ENCODE measurements at regions not wholly inside any gene's neighbourhood (a gene's known extent, or its start where the extent isn't known, plus 50 kb on each side); places are given as distances from the start of the nearest gene placed in this dataset. TPM values are rescaled to one million over a fixed set of nuclear protein-coding genes. Genes with fewer than 3 reads are reported as not detected.

- Histone ChIP-seq H3K4me1 (ENCODE audit: insufficient read depth) (no peaks in the 10 kb centered on the region), H3K4me3 (ENCODE audit: low read depth, low read length) (no peak overlapping the region), H3K36me3 (ENCODE audit: insufficient read depth) (no peaks in the 10 kb centered on the region), H3K27ac (ENCODE audit: low read depth) (no peak overlapping the region)
- DNase-seq (ENCODE audit: extremely low spot score): no peak
- 86% methylated on average over 2 of the region's 2 CpGs for WGBS
Observed at GRCh38 chr15:87089551-87089950, 1009.9 kb downstream of the AGBL1 start.

- 89% methylated on average over 5 of the region's 5 CpGs for WGBS
- DNase-seq (ENCODE audit: extremely low spot score): no peak
Observed at GRCh38 chr15:87083201-87083600, 1003.5 kb downstream of the AGBL1 start.

DNA sequence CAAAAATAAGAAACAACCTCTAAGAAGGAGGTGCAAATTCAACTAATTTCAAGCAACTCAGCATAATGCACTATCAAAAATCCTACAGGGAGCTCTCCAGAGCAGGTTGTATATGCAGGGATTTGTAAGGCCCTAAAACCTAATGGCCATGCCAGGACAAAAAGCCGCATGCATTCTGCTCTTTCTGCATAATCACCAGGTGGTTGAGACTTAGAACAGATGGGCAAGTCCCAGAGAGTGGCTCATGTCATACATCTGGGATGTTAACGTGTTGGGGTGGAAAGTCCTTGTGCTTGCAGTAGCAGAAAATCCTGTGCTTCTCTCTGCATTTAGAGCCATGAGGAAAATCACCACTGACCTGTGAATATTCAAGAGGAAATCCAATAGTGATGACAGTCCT lies 1002.9 kb downstream of the AGBL1 start:
- WGBS: 75% methylated on average over 2 of the region's 2 CpGs
- Histone ChIP-seq H3K4me1 (ENCODE audit: insufficient read depth) (no peaks in the 10 kb centered on the region), H3K27ac (ENCODE audit: low read depth) (no peak overlapping the region)

More at GRCh38 chr15:87083201-87083600, 1003.5 kb downstream of the AGBL1 start:
- Histone ChIP-seq H3K27ac (ENCODE audit: low read depth) (no peak overlapping the region), H3K4me3 (ENCODE audit: low read depth, low read length) (no peak overlapping the region), H3K4me1 (ENCODE audit: insufficient read depth) (no peaks in the 10 kb centered on the region), H3K36me3 (ENCODE audit: insufficient read depth) (no peaks in the 10 kb centered on the region)

GRCh38 chr15:87080547-87080946 lies 1000.9 kb downstream of the AGBL1 start:
- H3K4me3 ChIP-seq (ENCODE audit: low read depth, low read length): no peak overlapping the region
- no peaks in the 10 kb centered on the region for H3K36me3 ChIP-seq (ENCODE audit: insufficient read depth)
- WGBS: 72% methylated on average over 5 of the region's 5 CpGs
- DNase-seq (ENCODE audit: extremely low spot score): no peak
- H3K27ac ChIP-seq (ENCODE audit: low read depth): no peak overlapping the region
- no peaks in the 10 kb centered on the region for H3K4me1 ChIP-seq (ENCODE audit: insufficient read depth)

More for the DNA sequence above, 1002.9 kb downstream of the AGBL1 start:
- Histone ChIP-seq H3K4me3 (ENCODE audit: low read depth, low read length) (no peak overlapping the region), H3K36me3 (ENCODE audit: insufficient read depth) (no peaks in the 10 kb centered on the region)
- DNase-seq (ENCODE audit: extremely low spot score): no peak

Small RNA genes lying in the stretch of these regions (small RNA-seq; reads per million reads assigned to genes)
- gene RNU6-185P: not detected
